IPS-18c (cell line): ENCODE measurements at regions not wholly inside any gene's neighbourhood (a gene's known extent, or its start where the extent isn't known, plus 50 kb on each side); places are given as distances from the start of the nearest gene placed in this dataset.
"Not testable (repeated sequence)": the region's sequence is repeated elsewhere in the genome, so short reads cannot be mapped to it uniquely, and the experiment has no call there.

Experiments used
- H3K4me3 ChIP-seq: 2 replicates; pipeline ENCODE4 v1.7.0; 2013; ENCODE audit warnings: low read depth, mild to moderate bottlenecking, low read length, moderate library complexity; ENCODE audit not compliant: insufficient read depth
- H3K9me3 ChIP-seq: one replicate; pipeline ENCODE4 v1.6.1; 2013; ENCODE audit warnings: mild to moderate bottlenecking, low read length, moderate library complexity; ENCODE audit not compliant: control insufficient read depth, insufficient read depth

GRCh38 chr21:32917362-32918135 lies 108.2 kb upstream of the OLIG2 start:
- H3K4me3 ChIP-seq = no peak overlapping the region
- H3K9me3 ChIP-seq = no peaks in the 10 kb centered on the region

DNA sequence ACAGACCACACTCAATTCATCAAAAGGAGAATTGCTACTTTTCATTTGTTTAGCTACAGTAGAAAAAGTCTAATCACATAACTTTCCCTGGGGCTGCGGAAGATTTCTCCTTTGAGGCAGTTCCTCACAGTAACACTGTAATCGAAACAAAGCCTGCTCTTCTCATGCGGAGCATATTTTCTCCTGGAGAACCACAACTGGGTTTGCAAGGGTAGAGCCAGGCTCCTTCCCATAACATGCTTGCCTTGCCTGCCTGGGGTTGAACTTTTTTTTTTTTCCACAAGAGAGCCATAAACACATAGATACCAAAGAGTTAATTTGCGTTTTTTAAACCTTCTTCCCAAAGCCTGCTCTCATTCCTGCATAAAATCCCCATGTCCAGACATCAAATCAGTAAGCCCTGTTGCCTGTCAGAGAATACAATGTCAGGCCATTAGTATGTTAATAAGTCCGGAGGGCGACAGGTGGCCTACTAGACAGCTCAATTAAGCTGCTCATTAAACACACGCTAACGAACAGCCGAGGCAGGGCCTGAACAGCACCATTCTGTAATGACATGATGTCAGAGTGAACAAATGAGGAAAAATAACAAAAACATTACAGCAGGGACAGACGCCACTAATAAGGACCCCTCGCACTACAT lies 107.1 kb upstream of the OLIG2 start:
- Histone ChIP-seq H3K9me3 (no peaks in the 10 kb centered on the region), H3K4me3 (no peak overlapping the region)

- Histone ChIP-seq H3K9me3 (no peaks in the 10 kb centered on the region), H3K4me3 (no peak overlapping the region)
Measured at GRCh38 chr21:32920474-32920873, 105.3 kb upstream of the OLIG2 start.

DNA sequence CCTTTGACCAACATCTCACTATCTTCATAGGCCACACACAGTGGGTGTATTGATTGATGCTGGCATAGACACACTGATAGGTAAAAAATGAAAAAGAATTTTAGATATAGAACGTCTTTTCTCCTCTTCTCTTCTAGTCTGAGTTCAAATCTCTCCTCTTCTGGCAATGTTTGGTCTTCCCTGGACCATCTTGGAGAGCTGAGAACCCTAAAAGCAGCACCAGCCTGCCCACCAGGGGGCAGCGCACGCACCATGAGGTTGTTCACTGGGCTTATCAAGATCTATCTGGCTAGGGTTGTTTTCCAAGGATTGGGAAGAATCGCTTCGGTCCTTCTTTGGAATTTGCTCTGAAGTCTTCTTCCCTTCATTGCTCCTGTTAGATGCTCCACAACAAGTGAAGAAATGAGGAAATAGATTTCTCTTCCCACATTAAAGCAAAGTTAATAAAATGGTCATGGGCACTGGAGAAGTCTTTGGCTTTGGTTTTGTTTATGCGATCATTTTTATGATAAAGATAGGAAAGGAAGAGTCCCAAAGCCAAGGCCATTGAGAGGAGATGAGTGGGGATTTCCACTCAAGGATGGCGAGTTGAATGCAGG lies 104.0 kb upstream of the OLIG2 start:
- H3K4me3 ChIP-seq = no peak overlapping the region
- no peaks in the 10 kb centered on the region for H3K9me3 ChIP-seq

DNA sequence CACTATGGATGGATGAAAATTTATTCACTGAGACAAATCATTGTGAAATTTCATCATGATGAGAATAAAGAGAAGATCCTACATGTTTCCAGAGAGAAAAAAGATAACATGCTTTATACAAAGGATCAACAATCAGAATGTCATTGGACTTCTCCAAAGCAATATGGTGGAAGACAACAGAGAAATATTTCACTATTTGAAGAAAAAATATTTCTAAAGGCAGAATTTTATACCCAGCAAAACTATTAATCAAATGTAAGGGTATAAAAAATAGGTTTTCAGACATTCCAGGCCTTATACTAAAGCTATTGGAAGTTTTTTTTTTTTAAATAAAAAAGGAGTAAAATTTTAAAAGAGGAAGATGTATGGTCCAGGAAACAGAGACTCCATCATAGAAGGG lies 100.6 kb upstream of the OLIG2 start:
- no peak overlapping the region for H3K4me3 ChIP-seq
- H3K9me3 ChIP-seq = no peaks in the 10 kb centered on the region

- no peaks in the 10 kb centered on the region for H3K9me3 ChIP-seq
- no peak overlapping the region for H3K4me3 ChIP-seq
Measured at GRCh38 chr21:32929633-32930038, 96.1 kb upstream of the OLIG2 start.

DNA sequence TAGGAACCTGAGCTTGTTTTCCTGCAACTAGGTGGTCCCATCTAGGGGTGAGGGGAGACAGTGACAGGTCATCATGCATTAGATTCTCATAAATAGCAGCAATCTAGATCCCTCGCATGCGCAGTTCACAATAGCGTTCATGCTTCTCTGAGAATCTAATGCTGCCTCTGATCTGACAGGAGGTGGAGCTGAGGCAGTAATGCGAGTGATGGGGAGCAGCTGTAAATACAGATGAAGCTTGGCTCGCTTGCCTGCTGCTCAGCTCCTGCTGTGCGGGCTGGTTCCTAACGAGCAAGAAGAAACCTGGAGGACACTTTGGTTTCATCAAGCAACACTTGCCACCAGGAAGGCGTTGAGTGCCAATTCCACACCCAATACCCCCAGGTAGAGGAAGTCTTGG lies 95.1 kb upstream of the OLIG2 start:
- Histone ChIP-seq H3K9me3 (no peaks in the 10 kb centered on the region), H3K4me3 (no peak overlapping the region)

DNA sequence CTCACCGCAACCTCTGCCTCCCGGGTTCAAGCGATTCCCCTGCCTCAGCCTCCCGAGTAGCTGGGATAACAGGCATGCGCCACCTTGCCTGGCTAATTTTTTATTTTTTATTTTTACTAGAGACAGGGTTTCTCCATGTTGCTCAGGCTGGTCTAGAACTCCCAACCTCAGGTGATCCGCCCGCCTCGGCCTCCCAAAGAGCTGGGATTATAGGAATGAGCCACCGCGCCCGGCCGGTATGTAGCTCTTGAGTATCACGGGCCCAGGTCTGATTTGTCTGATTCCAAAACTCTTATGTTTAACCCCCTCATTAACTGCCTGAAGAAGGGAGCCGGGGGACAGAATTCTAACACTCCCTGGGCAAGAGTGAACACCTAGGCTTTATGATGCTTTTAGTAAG lies 91.7 kb upstream of the OLIG2 start:
- H3K9me3 ChIP-seq, H3K4me3 ChIP-seq: not testable (repeated sequence)

DNA sequence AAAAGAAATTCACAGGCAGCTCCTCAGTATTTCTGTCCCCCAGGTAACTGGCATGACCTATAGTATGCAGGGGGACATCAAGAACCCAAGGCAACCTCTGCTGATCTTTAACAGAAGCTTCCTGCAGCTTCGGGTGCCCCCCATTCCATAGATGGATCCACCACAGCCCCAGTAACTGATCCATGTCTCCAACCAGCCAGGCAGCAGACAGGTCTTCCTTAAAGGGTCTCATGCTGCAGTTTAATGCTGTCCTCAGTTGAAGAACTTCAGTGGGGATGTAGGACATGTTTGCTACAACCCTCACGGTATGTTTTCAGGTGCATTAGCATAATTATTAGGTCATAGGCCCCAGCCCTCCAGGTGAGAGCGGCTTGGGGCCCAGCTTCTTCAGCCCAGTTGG lies 90.9 kb upstream of the OLIG2 start:
- Histone ChIP-seq H3K9me3 (no peaks in the 10 kb centered on the region), H3K4me3 (no peak overlapping the region)

GRCh38 chr21:32940079-32941014 lies 85.4 kb upstream of the OLIG2 start:
- Histone ChIP-seq H3K4me3 (no peak overlapping the region), H3K9me3 (no peaks in the 10 kb centered on the region)

DNA sequence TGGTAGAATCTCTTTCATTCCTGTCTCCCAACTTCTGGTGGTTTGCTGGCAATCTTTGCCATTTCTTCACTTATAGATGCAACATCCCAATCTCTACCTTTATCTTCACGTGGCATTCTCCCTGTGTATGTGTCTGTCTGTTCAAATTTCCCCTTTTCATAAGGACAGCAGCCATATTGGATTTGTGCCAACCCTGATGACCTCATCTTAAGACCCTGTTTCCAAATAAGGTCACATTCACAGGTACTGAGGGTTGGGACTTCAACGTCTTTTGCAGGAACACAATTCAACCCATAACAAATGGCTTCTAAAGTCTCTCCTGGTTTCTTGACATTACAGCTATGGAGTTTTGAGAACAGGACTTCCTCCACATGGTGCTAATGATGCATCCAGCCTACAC lies 84.5 kb upstream of the OLIG2 start:
- Histone ChIP-seq H3K4me3 (no peak overlapping the region), H3K9me3 (no peaks in the 10 kb centered on the region)

DNA sequence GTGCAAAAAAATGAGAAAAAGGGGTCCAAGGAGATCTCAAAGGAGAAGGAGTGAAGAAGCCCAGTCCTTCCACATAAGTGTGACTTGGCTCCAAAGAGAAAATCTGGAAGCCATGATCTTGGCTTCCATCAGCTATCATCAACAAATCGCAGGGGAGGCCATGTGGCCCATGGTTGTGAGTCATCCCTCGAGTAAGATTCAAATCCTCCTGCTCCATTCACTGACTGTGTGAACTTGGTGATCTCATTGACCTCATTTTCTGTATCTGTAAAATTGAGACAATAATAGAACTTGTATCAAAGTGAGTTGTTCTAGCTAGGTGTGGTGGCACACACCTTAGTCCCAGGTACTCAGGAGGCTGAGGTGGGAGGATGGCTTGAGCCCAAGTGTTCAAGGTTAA lies 79.1 kb upstream of the OLIG2 start:
- Histone ChIP-seq H3K9me3 (no peaks in the 10 kb centered on the region), H3K4me3 (no peak overlapping the region)

- Histone ChIP-seq H3K9me3 (no peaks in the 10 kb centered on the region), H3K4me3 (no peak overlapping the region)
Measured at GRCh38 chr21:32947736-32948135, 78.0 kb upstream of the OLIG2 start.

DNA sequence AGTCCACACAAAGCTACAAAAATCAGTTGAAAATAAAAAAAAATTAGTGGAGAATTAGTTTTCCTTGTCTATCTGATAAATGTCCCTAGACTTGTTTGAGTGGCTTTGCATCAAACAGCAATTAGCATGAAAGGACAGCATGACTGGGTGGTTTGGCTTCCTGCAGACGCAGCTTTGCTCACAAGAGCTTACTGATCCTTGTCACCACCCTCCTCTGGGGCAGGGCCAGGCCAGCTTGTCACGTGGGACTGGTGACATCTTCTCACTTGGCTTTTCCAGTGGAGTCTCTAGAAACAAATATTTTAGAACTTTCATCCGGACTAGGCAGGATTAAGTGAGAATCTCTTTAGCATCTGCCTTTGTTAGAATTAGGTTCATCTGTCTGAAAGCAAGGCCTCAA lies 76.0 kb upstream of the OLIG2 start:
- no peaks in the 10 kb centered on the region for H3K9me3 ChIP-seq
- H3K4me3 ChIP-seq = no peak overlapping the region

DNA sequence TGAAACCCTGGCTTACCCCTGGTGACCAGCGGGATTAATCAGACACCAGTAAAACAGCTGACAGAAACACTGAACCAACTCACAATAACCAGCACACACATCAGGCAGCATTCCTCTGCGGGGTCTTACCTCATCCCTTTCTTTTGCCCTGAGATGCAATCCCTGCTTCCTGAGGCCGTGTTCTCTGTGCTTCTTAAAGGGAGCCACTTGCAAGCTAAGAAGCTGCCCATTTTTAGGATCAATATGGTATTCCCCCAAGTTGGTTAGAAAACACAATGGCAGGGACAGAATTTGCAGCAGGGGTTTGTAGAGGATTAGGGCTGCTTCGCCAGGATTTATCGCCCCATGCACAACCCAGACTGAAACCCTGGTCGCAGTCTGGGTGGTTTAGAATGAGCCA lies 74.7 kb upstream of the OLIG2 start:
- H3K4me3 ChIP-seq = no peak overlapping the region
- H3K9me3 ChIP-seq = no peaks in the 10 kb centered on the region

DNA sequence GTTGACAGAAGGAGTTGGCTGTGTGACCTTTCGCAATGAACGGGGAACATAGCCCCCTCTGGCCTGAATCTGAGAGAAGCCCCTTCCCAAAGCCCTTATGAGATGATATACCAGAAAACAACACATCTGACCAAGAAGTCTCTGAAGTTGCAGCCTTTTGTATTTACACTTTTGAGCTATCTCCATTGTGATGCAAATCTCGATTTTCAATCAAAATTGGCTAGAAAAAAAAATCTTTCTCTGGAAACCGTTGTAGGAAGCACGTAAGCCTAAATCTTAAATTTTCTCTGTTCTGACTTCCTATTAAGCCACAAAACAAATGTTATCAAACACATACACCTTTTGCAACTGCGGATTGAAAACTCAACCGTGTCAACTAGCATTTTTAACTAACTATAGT lies 71.4 kb upstream of the OLIG2 start:
- no peak overlapping the region for H3K4me3 ChIP-seq
- no peaks in the 10 kb centered on the region for H3K9me3 ChIP-seq

DNA sequence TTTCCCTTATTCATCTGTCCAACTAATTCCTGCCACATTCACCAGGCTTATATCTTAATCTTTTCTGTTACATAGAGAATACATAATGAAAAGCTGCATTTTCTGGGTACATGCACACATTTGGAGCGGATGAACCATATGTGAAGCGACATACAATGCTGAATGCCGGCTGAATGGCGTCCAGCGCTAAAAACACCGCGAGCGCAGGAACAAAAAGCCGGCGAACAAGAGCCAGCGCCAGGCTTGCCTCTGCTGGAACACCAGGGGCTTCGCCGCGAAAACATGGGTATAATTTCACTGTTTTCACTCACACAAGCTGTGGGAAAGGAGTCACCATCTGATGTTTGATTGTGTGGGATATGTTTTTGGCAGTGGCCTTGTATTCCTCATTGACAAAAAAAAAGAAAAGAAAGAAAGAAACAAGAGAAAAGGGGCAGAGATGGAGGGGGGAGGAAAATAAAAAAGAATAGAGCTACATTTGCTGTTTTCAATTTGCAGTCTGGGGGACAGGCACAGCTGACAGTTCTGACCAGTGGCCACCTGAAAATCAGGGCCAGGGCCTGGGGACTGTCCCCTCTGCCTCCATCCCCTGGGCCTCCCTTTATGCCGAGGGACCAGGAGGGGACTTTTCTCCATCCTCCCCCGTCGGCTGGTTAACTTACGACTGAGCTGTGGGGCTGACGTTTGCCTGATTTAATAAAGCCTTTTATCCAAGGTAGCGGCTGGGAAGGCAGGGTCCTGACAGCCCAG lies 70.2 kb upstream of the OLIG2 start:
- Histone ChIP-seq H3K9me3 (no peaks in the 10 kb centered on the region), H3K4me3 (no peak overlapping the region)
